Astrocyte (in vitro differentiated cells and primary cell): ENCODE measurements at regions not wholly inside any gene's neighbourhood (a gene's known extent, or its start where the extent isn't known, plus 50 kb on each side); places are given as distances from the start of the nearest gene placed in this dataset.

ENCODE experiments used
- EZH2 ChIP-seq: IDR thresholded peaks from 2 replicates; pipeline ENCODE4 v1.6.1; 2012; ENCODE audit warnings: mild to moderate bottlenecking, low read length, inconsistent platforms; ENCODE audit not compliant: insufficient read depth
- TF ChIP-seq, protein P1 (sequence below): IDR thresholded peaks from 2 replicates; pipeline ENCODE4 v1.5.1; 2011; ENCODE audit warnings: low read depth, mild to moderate bottlenecking, inconsistent platforms, low read length, moderate library complexity; ENCODE audit not compliant: insufficient read depth

DNA sequence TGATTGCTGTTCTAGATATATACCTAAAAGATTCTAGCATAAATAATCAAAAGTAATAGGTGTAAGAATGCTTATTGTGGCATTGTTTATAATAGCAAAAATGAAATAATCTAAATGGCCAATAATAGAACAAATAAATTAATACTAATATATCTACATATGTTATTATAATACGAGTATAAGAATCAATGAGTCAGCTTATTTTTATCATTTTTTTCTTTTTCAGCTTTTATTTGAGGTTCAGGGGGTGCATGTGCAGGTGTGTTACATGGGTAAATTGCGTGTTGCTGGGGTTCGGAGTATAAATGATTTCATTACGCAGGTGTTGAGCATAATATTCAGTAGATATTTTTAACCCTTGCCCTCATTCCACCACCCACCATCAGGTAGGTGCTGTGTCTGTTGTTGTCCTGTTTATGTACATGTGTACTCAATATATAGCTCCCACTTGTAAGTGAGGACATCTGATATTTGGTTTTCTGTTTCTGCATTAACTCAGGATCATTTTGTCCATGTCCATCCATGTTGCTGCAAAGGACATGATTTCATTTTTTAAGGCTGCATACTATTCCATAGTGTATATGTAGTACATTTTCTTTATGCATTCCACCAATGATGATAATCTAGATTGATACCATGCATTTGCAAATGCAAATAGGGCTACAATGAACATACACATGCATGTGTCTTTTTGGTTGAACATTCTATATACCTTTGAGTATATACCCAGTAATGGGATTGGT, 122.2 kb upstream of the GMNC start:
- TF ChIP-seq, protein P1, sequence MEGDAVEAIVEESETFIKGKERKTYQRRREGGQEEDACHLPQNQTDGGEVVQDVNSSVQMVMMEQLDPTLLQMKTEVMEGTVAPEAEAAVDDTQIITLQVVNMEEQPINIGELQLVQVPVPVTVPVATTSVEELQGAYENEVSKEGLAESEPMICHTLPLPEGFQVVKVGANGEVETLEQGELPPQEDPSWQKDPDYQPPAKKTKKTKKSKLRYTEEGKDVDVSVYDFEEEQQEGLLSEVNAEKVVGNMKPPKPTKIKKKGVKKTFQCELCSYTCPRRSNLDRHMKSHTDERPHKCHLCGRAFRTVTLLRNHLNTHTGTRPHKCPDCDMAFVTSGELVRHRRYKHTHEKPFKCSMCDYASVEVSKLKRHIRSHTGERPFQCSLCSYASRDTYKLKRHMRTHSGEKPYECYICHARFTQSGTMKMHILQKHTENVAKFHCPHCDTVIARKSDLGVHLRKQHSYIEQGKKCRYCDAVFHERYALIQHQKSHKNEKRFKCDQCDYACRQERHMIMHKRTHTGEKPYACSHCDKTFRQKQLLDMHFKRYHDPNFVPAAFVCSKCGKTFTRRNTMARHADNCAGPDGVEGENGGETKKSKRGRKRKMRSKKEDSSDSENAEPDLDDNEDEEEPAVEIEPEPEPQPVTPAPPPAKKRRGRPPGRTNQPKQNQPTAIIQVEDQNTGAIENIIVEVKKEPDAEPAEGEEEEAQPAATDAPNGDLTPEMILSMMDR: no peak
- no peak for TF ChIP-seq EZH2
